ENCODE measurements at regions not wholly inside any gene's neighbourhood (a gene's known extent, or its start where the extent isn't known, plus 50 kb on each side); places are given as distances from the start of the nearest gene placed in this dataset.

DNA sequence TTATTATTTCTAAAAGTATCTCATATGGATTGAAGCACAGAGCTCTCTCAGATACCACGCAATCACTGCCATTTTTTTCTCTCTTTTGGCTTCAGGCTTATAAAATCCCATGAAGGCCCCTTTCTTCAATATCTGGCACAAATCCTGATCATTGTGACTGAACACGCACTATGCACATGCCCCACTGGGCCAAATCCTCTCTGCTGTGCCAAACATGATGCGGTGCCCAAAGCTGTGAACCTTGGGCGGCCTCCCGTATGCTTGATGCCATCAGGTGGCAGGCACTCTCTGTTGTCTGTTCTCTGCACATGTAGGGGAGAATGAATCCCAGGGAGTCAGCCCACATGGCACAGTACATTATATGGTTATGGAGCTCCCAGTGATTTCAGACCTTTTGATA, 375.0 kb upstream of the RGMB start:
- TF ChIP-seq, protein P1, sequence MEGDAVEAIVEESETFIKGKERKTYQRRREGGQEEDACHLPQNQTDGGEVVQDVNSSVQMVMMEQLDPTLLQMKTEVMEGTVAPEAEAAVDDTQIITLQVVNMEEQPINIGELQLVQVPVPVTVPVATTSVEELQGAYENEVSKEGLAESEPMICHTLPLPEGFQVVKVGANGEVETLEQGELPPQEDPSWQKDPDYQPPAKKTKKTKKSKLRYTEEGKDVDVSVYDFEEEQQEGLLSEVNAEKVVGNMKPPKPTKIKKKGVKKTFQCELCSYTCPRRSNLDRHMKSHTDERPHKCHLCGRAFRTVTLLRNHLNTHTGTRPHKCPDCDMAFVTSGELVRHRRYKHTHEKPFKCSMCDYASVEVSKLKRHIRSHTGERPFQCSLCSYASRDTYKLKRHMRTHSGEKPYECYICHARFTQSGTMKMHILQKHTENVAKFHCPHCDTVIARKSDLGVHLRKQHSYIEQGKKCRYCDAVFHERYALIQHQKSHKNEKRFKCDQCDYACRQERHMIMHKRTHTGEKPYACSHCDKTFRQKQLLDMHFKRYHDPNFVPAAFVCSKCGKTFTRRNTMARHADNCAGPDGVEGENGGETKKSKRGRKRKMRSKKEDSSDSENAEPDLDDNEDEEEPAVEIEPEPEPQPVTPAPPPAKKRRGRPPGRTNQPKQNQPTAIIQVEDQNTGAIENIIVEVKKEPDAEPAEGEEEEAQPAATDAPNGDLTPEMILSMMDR (IDR thresholded peaks at IDR 0.05), result no peak
- TF ChIP-seq, protein P2, sequence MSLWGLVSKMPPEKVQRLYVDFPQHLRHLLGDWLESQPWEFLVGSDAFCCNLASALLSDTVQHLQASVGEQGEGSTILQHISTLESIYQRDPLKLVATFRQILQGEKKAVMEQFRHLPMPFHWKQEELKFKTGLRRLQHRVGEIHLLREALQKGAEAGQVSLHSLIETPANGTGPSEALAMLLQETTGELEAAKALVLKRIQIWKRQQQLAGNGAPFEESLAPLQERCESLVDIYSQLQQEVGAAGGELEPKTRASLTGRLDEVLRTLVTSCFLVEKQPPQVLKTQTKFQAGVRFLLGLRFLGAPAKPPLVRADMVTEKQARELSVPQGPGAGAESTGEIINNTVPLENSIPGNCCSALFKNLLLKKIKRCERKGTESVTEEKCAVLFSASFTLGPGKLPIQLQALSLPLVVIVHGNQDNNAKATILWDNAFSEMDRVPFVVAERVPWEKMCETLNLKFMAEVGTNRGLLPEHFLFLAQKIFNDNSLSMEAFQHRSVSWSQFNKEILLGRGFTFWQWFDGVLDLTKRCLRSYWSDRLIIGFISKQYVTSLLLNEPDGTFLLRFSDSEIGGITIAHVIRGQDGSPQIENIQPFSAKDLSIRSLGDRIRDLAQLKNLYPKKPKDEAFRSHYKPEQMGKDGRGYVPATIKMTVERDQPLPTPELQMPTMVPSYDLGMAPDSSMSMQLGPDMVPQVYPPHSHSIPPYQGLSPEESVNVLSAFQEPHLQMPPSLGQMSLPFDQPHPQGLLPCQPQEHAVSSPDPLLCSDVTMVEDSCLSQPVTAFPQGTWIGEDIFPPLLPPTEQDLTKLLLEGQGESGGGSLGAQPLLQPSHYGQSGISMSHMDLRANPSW (CRISPR knock-in tag; conservative IDR thresholded peaks at IDR 0.05; ENCODE audit: low read depth), result no peak
- TF ChIP-seq, protein P3, sequence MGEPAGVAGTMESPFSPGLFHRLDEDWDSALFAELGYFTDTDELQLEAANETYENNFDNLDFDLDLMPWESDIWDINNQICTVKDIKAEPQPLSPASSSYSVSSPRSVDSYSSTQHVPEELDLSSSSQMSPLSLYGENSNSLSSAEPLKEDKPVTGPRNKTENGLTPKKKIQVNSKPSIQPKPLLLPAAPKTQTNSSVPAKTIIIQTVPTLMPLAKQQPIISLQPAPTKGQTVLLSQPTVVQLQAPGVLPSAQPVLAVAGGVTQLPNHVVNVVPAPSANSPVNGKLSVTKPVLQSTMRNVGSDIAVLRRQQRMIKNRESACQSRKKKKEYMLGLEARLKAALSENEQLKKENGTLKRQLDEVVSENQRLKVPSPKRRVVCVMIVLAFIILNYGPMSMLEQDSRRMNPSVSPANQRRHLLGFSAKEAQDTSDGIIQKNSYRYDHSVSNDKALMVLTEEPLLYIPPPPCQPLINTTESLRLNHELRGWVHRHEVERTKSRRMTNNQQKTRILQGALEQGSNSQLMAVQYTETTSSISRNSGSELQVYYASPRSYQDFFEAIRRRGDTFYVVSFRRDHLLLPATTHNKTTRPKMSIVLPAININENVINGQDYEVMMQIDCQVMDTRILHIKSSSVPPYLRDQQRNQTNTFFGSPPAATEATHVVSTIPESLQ (CRISPR knock-in tag; IDR thresholded peaks at IDR 0.05), result no peak
- no peak for TF ChIP-seq CREB1 (CRISPR knock-in tag; IDR thresholded peaks at IDR 0.05)
- TF ChIP-seq SP1 (CRISPR knock-in tag; conservative IDR thresholded peaks at IDR 0.05), result no peak
- TF ChIP-seq ETV6 (CRISPR knock-in tag; IDR thresholded peaks at IDR 0.05), result no peak
- TF ChIP-seq FOXJ3 (CRISPR knock-in tag; IDR thresholded peaks at IDR 0.05; ENCODE audit: borderline replicate concordance), result no peak
- TF ChIP-seq, protein P4, sequence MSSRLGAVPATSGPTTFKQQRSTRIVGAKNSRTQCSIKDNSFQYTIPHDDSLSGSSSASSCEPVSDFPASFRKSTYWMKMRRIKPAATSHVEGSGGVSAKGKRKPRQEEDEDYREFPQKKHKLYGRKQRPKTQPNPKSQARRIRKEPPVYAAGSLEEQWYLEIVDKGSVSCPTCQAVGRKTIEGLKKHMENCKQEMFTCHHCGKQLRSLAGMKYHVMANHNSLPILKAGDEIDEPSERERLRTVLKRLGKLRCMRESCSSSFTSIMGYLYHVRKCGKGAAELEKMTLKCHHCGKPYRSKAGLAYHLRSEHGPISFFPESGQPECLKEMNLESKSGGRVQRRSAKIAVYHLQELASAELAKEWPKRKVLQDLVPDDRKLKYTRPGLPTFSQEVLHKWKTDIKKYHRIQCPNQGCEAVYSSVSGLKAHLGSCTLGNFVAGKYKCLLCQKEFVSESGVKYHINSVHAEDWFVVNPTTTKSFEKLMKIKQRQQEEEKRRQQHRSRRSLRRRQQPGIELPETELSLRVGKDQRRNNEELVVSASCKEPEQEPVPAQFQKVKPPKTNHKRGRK (CRISPR knock-in tag; IDR thresholded peaks at IDR 0.05; ENCODE audit: borderline replicate concordance), result no peak
- TF ChIP-seq ZNF138 (CRISPR knock-in tag; conservative IDR thresholded peaks at IDR 0.05), result no peak
- TF ChIP-seq TEAD1 (CRISPR knock-in tag; IDR thresholded peaks at IDR 0.05), result no peak
- TF ChIP-seq, protein P5, sequence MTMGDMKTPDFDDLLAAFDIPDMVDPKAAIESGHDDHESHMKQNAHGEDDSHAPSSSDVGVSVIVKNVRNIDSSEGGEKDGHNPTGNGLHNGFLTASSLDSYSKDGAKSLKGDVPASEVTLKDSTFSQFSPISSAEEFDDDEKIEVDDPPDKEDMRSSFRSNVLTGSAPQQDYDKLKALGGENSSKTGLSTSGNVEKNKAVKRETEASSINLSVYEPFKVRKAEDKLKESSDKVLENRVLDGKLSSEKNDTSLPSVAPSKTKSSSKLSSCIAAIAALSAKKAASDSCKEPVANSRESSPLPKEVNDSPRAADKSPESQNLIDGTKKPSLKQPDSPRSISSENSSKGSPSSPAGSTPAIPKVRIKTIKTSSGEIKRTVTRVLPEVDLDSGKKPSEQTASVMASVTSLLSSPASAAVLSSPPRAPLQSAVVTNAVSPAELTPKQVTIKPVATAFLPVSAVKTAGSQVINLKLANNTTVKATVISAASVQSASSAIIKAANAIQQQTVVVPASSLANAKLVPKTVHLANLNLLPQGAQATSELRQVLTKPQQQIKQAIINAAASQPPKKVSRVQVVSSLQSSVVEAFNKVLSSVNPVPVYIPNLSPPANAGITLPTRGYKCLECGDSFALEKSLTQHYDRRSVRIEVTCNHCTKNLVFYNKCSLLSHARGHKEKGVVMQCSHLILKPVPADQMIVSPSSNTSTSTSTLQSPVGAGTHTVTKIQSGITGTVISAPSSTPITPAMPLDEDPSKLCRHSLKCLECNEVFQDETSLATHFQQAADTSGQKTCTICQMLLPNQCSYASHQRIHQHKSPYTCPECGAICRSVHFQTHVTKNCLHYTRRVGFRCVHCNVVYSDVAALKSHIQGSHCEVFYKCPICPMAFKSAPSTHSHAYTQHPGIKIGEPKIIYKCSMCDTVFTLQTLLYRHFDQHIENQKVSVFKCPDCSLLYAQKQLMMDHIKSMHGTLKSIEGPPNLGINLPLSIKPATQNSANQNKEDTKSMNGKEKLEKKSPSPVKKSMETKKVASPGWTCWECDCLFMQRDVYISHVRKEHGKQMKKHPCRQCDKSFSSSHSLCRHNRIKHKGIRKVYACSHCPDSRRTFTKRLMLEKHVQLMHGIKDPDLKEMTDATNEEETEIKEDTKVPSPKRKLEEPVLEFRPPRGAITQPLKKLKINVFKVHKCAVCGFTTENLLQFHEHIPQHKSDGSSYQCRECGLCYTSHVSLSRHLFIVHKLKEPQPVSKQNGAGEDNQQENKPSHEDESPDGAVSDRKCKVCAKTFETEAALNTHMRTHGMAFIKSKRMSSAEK (CRISPR knock-in tag; IDR thresholded peaks at IDR 0.05; ENCODE audit: borderline replicate concordance), result no peak
- TF ChIP-seq RORB (CRISPR knock-in tag; IDR thresholded peaks at IDR 0.05), result no peak
- no peak for TF ChIP-seq JUN (CRISPR knock-in tag; IDR thresholded peaks at IDR 0.05)

Data from WTC11 (cell line).